ENCODE measurements at regions not wholly inside any gene's neighbourhood (a gene's known extent, or its start where the extent isn't known, plus 50 kb on each side); places are given as distances from the start of the nearest gene placed in this dataset.
A peak's percentile ranks its signal among the peaks of the same experiment; 100 is the strongest.

GRCh38 chr17:13442361-13442760, 159.4 kb downstream of the HS3ST3A1 start:
- DNase-seq (ENCODE audit: low read depth): no peak
- no peak overlapping the region for H3K4me3 ChIP-seq (ENCODE audit: low read depth, low read length)
- TF ChIP-seq CTCF (IDR thresholded peaks at IDR 0.05; ENCODE audit: insufficient read depth, low read length): no peak

GRCh38 chr17:13441873-13442272, 159.9 kb downstream of the HS3ST3A1 start:
- DNase-seq (ENCODE audit: low read depth): no peak
- no peak for TF ChIP-seq CTCF (IDR thresholded peaks at IDR 0.05; ENCODE audit: insufficient read depth, low read length)
- H3K4me3 ChIP-seq (ENCODE audit: low read depth, low read length): no peak overlapping the region

GRCh38 chr17:13437966-13438779, 163.6 kb downstream of the HS3ST3A1 start:
- H3K4me3 ChIP-seq (ENCODE audit: low read depth, low read length): no peak overlapping the region
- no peak for TF ChIP-seq CTCF (IDR thresholded peaks at IDR 0.05; ENCODE audit: insufficient read depth, low read length)
- DNase-seq (ENCODE audit: low read depth): peak; percentile 31

GRCh38 chr17:13435230-13435629, 166.5 kb downstream of the HS3ST3A1 start:
- TF ChIP-seq CTCF (IDR thresholded peaks at IDR 0.05; ENCODE audit: insufficient read depth, low read length): no peak
- no peak overlapping the region for H3K4me3 ChIP-seq (ENCODE audit: low read depth, low read length)
- DNase-seq (ENCODE audit: low read depth): no peak

DNA sequence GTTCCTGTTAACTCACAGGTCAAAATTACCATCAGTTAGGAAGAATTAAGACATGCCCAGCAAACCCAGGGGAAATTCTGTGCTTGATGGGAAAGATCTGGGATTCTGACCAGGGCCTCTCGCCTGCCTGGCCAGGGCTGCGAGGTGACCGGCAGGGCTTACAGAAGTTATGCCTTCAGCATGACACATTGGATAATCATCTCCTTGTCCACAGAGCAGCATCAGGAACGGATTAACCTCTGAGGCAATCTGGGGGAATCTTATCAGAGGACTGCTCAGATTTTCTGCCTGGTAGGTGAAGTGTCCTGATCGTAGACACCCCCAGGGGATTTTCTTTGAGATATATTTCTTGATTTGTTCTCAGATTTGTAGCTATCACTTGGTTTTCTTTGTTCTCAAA, 172.5 kb downstream of the HS3ST3A1 start:
- no peak overlapping the region for H3K4me3 ChIP-seq (ENCODE audit: low read depth, low read length)
- DNase-seq (ENCODE audit: low read depth): peak; percentile 90
- no peak for TF ChIP-seq CTCF (IDR thresholded peaks at IDR 0.05; ENCODE audit: insufficient read depth, low read length)

GRCh38 chr17:13428611-13429042, 173.1 kb downstream of the HS3ST3A1 start:
- H3K4me3 ChIP-seq (ENCODE audit: low read depth, low read length): no peak overlapping the region
- DNase-seq (ENCODE audit: low read depth): peak; percentile 26
- TF ChIP-seq CTCF (IDR thresholded peaks at IDR 0.05; ENCODE audit: insufficient read depth, low read length): no peak
